HG02610 (cell line): ENCODE measurements at regions not wholly inside any gene's neighbourhood (a gene's known extent, or its start where the extent isn't known, plus 50 kb on each side); places are given as distances from the start of the nearest gene placed in this dataset.
"Not testable (repeated sequence)": the region's sequence is repeated elsewhere in the genome, so short reads cannot be mapped to it uniquely, and the experiment has no call there.

Experiments used
- ATAC-seq: cut with Tn5 transposase; IDR thresholded peaks from one replicate; pipeline ENCODE4 v1.9.1; 2021; ENCODE audit warnings: mild to moderate bottlenecking, moderate library complexity; ENCODE audit not compliant: unreplicated experiment

DNA sequence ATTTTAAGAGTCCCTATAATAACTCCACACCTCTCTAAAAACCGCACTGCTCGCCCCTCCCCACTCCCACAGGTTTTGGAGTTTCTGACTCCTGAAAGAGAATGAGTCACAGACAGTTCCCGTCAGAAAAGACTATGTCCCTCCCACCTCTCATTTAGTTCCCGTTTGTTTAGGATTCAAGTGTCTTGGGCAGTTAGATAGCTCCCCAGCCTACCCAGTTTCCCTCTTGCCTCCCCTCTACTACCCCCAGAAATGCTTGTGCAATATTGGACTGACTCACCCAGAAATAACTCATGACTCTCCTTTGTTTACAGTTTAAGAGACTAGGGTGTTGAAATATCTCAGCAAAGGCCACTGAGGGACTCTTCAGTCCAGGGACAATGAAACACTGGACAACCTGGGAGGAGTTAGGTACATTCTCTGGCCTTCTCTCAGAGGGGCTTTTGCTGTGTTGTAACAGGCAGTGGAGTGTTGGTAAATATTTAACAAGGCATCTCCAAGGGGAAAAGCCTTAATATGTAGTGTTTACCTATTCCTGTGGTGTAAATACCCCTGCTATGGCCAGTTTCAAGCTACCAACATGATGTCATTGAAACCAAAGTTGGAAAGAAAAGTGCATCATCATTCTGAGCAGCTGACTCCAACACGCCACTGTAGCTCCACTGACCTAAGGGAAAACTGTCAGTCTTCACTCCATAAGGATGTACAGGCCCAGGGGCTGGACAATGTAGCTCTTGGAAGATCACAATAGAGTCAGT, 96.1 kb upstream of the CHD2 start:
- peak; percentile 59 for ATAC-seq

- ATAC-seq = not testable (repeated sequence)
Observed at GRCh38 chr15:92804610-92804936, 95.6 kb upstream of the CHD2 start.

- no peak for ATAC-seq
Observed at GRCh38 chr15:92805080-92805690, 94.9 kb upstream of the CHD2 start.

DNA sequence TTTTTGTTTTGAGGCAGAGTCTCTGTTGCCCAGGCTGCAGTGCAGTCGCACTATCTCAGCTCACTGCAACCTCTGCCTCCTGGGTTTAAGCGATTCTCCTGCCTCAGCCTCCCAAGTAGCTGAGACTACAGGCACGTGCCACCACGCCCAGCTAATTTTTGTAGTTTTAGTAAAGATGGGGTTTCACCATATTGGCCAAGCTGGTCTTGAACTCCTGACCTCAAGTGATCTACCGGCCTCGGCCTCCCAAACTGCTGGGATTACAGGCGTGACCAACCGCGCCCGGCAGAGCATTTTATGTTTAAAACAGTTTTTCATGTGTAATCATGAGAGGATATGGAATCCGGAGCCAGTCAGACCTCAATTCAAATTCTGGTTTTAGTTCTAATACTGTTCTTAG, 94.0 kb upstream of the CHD2 start:
- ATAC-seq = not testable (repeated sequence)

- no peak for ATAC-seq
Observed at GRCh38 chr15:92806763-92807162, 93.4 kb upstream of the CHD2 start.

- ATAC-seq = no peak
Observed at GRCh38 chr15:92807971-92808571, 92.1 kb upstream of the CHD2 start.

- peak; percentile 18 for ATAC-seq
Observed at GRCh38 chr15:92808598-92809063, 91.5 kb upstream of the CHD2 start.

DNA sequence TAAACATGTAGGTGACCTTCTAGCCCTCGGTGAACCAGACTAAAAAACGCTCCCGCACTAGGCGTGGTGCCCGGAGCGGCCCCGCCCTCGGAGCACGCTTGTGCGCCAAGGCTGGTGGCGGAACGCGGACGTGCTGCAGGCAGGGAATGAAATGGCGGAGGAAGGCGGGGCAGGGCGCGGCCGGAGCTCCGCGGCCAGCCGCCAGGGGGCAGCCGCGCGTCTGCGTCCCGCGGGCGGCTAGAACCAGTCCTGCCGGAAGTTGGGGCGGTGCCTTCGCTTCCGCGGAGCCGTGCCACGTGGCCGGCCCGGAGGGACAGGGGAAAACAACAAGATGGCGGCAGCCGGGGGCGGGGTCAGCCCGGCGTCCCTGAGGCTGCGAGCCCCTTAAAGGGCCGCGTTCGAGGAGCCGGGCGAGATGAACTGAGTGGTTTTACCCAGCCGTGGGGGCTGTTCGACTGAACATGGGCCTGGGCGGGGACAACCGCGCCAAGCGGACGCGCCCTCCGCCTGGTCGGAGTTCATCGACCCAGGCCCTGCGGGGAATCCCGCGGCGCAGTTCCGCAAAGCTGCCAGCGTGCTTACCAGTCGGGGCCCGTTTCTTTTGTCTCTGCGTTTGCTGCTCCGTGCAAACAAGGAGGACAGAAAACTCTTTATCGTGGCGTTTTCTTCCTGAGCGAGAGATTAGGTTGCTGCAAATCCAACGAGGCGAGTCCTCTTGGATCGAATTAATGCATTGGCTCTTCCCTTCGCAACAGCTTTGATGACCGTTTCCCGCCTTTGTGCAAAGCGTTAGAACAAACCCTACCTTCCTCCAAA, 90.9 kb upstream of the CHD2 start:
- peak; percentile 87 for ATAC-seq

- no peak for ATAC-seq
Observed at GRCh38 chr15:92809880-92810361, 90.2 kb upstream of the CHD2 start.

GRCh38 chr15:92810418-92811138, 89.5 kb upstream of the CHD2 start:
- no peak for ATAC-seq

- ATAC-seq = no peak
Observed at GRCh38 chr15:92811148-92811913, 88.8 kb upstream of the CHD2 start.

- no peak for ATAC-seq
Observed at GRCh38 chr15:92812271-92812670, 87.9 kb upstream of the CHD2 start.

GRCh38 chr15:92813485-92813884, 86.6 kb upstream of the CHD2 start:
- ATAC-seq = no peak

DNA sequence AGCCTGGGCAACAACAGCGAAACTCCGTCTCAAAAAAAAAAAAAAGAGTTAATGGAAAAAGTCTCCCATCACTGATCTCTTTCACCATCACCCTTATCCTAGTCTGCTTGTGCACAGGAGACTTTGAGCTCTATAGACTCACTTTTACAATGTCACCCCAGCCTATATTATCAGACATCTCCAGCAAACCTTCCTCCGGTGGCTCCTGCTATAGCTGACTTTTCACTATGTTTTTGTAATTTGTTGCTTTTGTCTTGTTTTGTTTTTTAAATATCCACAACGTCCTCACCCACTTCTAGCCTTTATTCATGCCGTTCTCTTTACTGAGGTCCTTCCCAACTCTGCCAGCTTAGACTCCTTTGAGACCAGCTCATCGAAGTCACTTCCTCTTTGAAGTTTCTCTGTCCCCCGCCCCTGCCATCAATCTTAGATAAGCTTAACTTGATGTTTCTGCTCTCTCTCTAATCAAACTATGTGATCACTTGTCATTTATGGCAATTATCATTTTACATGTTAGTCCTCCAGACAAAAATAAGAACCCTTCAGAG, 82.7 kb upstream of the CHD2 start:
- no peak for ATAC-seq

DNA sequence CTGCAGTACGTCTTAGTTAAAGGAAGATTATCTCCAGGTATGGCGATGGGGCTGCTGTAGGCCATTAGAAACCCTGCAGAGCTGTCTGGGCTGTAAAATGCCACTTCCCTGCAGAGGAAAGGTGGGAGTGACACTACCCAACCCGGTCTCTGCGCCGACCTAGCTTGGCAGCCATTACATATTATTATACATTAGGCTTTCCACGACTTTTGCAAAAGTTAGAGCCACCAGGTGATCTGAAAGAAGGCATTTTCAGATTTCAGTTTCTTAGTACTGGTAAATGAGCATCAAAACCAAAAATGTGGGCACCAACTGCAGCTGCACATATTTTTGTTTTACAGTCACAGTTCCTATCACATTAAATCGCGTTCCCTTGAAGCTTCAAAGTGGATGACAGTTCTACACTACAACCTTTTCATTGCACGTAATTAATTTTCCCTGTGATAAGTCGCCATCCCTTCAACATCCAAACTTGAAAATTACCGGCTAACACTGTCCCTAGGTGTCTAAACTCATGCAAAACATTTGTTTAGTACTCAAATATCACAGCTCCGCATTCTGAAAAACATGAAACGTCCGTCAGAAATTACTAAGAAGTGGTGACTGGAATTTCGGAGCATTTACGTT, 81.4 kb upstream of the CHD2 start:
- no peak for ATAC-seq

DNA sequence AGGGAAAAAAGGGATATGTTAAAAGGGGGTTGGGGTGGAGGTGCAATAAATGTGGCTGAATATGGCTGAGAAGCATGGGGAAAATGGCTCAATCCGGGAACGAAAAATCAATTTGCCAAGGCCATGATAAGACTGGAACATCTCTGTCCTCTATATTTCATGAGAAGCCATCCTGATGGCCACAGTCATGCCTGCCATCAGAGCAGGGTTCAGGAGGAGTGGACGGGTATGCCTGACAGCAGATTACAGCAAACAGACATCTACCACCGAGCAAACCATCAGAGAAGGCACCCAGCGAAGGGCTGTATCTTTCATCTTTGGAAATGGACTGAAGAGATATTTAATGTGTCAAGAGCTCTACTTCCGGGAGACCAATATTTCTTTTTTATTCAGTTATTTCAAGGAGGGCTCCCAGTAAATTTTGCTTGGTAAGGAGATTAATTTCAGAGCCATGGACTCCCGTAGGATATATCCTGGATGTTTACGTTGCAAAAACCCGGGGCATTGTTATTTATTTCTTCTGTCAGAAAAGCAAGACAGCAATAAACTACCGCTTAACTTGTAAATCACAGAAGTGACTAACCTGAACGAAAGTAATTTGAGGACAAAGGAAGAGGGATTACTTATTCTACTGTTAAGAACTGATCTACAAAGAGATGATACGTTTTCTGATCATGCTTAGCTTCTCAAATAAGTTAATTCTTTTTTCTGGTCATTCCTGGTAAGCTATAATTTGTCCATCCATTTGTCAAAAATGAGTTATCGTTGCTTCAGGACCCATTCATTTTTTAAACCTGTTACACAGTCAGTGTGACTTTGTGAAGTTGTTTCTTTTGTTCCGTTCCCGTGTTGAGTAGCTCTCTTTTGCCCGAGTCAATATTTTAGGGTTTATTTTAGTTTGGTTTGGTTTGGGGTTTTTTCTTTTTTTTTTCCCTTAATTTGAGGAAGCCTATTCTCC, 80.6 kb upstream of the CHD2 start:
- no peak for ATAC-seq

GRCh38 chr15:92820236-92821021, 79.7 kb upstream of the CHD2 start:
- peak; percentile 84 for ATAC-seq
